H7 (cell line): ENCODE measurements at regions not wholly inside any gene's neighbourhood (a gene's known extent, or its start where the extent isn't known, plus 50 kb on each side); places are given as distances from the start of the nearest gene placed in this dataset.
A peak's percentile ranks its signal among the peaks of the same experiment; 100 is the strongest.

ENCODE experiments used
- DNase-seq: peaks from one replicate; pipeline ENCODE4 v3.0.0; 2012
- H3K27me3 ChIP-seq: 2 replicates; pipeline ENCODE4 v1.6.0; 2011; ENCODE audit warnings: mild to moderate bottlenecking, low read length; ENCODE audit not compliant: control insufficient read depth, insufficient read depth
- H3K36me3 ChIP-seq: replicated peaks from 2 replicates; pipeline ENCODE4 v1.5.1; 2011; ENCODE audit warnings: low read length; ENCODE audit not compliant: control insufficient read depth, insufficient read depth
- H3K4me3 ChIP-seq: 2 replicates; pipeline ENCODE4 v1.5.1; 2011; ENCODE audit warnings: low read depth, mild to moderate bottlenecking, control low read depth, low read length, moderate library complexity; ENCODE audit not compliant: insufficient read depth

DNA sequence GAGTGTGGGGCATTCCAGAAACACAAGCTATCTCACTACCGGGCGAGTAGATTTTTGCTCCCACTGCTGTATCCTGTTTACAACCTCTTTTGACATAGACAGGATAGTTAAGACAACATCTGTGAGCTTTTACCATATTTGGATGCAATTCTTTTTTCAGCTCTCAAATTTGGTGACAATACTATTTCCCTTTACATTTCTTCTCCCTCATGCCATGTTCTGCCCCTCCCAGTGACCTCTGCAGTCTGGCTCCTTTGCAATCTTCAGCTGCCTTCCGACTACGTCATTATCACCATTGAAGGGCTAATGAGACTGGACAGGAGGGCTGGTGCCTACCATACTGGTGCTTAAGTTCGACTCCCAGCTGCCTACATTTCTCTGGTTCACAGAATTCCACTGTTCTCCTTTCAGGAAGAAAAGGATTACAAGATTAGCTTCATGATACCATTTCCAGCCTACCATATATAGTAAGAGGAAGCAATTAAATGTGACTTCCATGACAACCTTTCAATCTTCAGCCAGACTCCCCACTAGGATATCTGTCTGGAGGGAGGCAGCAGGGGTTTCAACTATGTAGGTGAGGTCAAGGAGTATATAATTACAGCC is 251.6 kb downstream of the PHLDA1 start:
- no peak overlapping the region for H3K4me3 ChIP-seq
- no peaks in the 10 kb centered on the region for H3K27me3 ChIP-seq
- H3K36me3 ChIP-seq: no peaks in the 10 kb centered on the region
- no peak for DNase-seq

DNA sequence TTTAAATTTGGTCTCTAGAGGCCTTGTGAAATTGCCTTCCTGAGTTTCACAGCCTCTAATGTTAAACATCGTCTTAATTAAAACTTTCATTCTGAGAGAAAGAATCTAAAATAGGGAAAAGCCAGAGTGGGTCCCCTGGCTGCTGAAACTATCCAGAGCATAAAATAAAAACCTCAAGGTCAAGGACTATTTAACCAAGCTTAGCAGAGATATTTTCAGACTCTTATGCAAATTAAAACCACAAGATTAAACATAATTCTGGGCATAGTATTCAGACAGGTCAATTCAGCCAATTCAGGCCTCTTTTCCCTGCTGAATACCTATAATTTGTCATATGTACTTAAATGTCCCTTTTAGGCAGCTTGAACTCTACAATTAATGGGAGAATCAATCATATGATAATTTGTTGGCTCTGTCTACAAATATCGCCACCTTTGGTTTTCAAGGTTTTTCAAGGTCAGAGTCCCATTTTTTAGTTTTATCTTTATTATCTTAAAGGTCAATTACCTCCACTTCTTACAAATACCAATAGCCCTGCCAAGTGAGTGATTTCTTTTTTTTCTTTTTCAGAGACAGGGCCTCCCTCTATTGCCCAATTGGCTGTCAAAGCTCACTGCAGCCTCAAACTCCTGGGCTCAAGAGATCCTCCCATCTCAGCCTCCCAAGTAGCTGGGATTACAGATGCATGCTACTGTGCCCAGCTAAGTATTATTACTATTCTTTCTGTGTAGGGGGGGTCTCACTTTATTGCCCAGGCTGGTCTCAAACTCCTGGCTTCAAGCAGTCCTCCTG is 257.1 kb downstream of the PHLDA1 start:
- no peaks in the 10 kb centered on the region for H3K36me3 ChIP-seq
- no peaks in the 10 kb centered on the region for H3K27me3 ChIP-seq
- no peak overlapping the region for H3K4me3 ChIP-seq
- no peak for DNase-seq

DNA sequence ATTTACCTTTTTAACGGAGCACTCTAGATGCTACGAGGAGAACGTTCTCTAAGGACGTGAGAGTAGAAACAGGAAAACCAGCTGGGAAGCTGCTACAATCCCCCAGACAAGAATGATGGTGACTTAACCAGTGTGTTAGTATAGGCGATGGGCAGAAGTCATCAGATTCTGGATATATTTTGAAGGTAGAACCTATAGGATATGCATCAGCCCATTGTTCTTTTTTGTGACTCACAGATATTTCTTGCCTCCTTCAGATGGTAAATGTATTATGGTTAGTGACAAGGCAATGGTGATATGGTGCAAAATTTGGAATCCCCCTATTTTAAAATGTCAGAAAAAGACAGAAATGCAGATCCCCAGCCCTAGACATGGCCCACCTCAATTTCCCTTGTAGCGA is 258.2 kb downstream of the PHLDA1 start:
- no peak for DNase-seq
- Histone ChIP-seq H3K36me3 (no peaks in the 10 kb centered on the region), H3K4me3 (no peak overlapping the region), H3K27me3 (no peaks in the 10 kb centered on the region)

DNA sequence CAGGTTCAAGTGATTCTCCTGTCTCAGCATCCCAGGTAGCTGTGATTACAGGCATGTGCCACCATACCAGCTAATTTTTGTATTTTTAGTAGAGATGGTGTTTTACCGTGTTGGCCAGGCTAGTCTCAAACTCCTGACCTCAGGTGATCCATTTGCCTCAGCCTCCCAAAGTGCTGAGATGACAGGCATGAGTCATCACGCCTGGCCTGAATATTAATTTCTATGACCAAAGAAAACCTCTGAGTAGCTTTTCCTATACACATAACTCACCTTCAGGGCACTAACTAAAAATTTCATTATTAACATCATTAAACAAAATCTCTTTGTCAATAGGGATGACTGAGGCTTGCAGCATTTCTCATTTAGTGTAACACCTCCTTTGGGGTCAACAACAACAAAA is 259.6 kb upstream of the KRR1 start:
- Histone ChIP-seq H3K36me3 (no peaks in the 10 kb centered on the region), H3K4me3 (no peak overlapping the region), H3K27me3 (no peaks in the 10 kb centered on the region)
- no peak for DNase-seq

DNA sequence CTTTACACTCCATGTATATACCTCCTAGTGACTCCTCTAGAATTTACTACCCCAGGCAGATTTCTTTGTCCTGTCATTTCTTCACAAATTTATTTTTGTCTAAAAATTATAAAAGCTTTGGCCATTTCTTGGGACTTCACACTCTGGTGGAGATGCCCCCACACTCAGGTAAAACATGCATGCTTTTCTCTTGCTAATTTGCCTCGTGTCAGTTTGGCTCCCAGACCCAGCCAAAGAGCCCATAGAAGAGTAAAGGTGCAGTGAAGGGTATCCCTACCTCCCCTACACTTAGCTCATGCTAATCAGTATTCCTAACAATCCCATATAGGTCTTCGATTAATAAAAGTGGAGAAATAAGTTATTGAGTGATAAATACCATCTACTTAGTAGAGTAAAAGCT is 256.5 kb upstream of the KRR1 start:
- H3K27me3 ChIP-seq: no peaks in the 10 kb centered on the region
- DNase-seq: peak; percentile 29
- no peaks in the 10 kb centered on the region for H3K36me3 ChIP-seq
- no peak overlapping the region for H3K4me3 ChIP-seq

DNA sequence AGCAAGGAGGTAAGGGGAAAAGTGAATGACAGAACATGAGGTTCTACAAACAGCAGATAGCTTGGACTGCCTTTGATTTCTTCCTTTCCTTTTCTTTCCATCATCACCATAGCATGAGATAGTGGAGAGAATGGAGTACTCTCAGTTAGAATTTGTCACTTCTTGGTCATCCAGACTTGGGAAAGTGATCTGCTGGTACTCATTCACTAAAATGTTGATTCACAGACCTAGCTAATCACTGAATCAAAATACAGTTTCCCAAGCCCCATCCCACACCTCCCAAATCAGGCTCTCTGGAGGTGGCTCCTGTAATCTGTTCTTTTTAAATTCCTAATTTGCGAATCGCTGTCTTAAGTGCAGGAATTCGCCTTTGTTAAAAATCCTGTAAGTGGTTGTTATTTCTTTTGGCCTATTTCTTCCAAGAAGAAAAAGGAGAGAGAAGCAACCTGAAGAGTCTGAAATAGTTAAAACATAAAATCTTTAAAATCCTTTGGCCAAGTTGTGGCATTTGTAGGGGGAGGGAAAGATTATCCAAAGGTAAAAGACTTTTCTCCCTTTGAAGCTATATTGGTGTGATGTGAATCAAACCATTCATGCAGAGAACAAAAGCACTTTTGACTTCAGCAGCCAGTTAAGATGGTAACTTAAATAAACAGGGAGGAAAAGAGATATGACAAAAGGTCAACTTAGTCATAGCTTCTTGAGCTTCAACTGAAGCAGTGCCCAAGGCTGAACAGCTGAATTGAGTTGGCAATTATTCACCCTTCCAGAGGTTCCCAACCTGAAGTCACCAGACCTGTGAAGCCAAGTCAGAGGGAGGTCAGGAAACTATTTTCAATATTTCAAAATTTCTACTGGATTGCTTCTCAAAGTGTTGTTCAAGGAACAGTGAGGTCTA is 255.1 kb upstream of the KRR1 start:
- Histone ChIP-seq H3K4me3 (no peak overlapping the region), H3K36me3 (no peaks in the 10 kb centered on the region), H3K27me3 (no peaks in the 10 kb centered on the region)
- DNase-seq: no peak

DNA sequence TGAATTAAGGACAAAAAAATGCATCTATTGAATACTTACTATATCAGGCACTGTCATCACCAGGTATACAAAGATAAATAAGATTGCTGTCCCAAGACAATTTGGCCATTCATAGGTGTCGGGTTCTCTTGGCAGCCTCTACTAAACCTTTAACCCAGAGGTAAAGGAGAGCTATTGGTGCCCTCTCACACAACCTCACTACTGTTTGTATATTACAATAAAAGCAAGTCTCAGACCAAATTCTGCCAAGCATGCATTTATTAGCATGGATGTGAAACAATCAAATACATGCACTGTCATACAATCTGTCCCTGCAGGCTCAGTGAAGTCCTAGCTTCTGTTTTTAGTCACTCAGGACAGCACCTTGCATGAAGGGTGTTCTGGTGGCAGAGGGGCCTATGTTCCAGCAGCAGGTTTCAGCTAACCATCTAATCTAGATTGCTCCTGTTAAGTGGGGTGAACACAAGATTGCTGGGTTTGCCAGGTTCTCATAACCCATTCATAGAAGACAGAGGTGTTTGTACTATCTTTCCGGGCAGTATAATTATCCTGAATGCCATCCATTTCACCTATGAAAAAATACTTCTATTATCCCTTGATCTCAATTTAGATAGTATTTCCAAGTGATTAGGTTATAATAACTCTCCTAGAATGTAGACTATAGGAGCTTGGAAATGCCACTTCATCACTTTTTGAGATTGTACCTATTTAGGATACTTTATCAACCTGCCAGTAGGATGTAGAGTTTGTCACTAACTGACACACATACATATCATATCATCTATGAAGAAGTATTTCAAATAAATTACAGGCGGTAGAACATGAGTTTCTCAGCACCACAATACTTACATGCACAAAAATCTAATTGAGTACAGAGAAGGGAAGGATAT is 254.0 kb upstream of the KRR1 start:
- H3K27me3 ChIP-seq: no peaks in the 10 kb centered on the region
- no peak overlapping the region for H3K4me3 ChIP-seq
- DNase-seq: no peak
- H3K36me3 ChIP-seq: no peaks in the 10 kb centered on the region

DNA sequence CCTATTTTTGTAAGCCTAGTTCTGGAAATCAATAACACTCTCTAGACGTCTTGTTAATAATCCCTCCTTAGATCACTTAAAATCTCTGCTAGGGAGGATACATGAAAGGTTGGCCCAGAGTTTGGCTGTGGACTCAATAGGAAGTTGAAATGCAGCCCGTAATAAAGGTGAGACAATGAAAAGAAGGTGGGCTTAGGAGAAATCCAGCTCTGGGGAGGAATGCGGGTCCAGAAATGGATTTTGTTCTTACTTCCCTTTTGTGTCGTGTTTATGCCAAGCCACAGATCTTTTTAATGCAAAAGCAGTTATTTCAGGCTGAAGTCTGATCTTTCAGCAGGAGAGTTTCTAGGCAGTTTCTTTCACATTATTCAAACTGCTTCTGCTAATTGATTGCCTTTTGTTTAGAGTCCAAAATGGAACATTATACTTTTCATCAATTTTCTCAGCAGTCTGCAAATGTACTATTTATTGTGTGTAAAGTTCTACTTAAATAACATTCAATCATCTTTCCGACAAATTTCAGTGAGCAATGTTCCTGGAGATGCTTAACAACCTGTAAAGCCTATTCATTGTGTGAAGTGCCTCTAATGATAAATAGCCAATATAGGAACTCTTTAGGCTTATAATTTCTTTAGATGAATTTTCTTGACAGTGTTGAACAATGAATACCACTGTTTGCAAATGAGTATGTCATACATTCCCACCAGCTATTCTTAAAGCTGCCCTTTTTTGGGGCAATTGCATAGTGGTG is 252.9 kb upstream of the KRR1 start:
- no peaks in the 10 kb centered on the region for H3K36me3 ChIP-seq

DNA sequence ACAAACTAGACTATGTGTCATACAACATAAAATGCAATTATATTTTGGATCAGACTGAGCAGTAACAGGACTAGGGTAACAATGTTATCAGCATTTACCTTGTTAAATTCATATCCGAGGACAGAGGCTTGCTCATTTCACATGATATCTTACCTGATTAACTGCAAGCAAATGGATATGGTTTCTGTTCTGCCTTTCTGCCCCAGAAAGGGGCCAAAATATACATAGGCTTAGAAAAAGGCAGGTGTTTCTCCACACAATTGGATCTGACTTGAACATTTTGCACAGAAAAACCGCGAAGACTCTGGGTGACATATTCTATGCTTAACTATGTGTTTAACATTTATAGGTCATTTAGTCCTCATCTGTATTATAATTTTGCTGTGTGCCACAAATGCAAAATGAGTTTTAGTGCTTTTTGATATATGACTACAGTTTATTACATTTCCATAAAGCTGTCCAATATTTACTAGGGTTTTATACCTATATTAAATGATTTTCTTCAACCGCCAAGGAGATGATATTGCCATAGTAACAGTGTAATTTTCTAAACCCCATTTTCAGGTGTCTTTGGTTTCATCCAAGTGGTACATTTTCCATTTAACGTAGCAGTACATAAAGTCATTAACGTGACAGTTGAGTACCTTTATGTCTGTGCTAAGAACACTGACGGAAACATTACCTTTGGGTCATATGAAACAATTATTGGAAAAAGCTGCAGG is 249.3 kb upstream of the KRR1 start:
- DNase-seq: no peak
- H3K27me3 ChIP-seq: no peaks in the 10 kb centered on the region
- H3K36me3 ChIP-seq: no peaks in the 10 kb centered on the region
- H3K4me3 ChIP-seq: no peak overlapping the region

More for the DNA sequence above, 252.9 kb upstream of the KRR1 start:
- H3K4me3 ChIP-seq: no peak overlapping the region
- H3K27me3 ChIP-seq: no peaks in the 10 kb centered on the region
- DNase-seq: no peak

DNA sequence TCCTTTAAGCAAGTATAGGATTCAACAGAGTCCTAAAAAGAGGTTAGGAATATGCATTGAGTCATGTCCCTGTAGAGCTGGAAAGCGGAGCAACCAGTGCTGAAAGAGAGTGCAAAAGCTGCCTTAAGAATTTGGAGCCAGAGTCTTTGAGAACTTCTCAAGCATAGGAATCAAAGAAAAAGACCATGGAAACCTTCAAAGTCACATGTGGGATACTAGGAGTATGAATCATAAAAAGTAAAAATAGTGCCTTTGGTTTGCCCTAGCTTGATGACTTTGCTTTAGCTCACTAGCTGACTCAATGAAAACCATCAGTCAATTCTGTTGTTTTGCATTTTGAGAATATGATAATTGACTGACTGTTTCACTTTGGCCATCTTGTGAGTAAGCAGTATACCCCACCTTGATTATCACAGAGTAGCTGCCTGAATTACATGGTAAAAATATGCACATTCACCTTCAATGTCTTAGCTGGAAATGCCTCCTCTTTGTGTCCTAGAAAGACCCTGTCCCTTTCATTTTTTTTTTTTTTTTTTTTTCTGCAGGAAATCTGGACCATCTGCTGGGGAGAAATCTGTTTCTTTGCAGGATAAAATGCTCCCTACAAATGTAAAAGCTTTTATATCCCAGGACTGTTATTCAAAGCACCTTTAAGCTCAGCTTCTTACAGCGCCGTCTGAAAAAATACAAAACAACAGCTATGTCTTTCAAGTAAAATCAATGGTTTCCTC is 248.6 kb upstream of the KRR1 start:
- DNase-seq: no peak
- no peaks in the 10 kb centered on the region for H3K36me3 ChIP-seq
- H3K4me3 ChIP-seq: no peak overlapping the region
- H3K27me3 ChIP-seq: no peaks in the 10 kb centered on the region

DNA sequence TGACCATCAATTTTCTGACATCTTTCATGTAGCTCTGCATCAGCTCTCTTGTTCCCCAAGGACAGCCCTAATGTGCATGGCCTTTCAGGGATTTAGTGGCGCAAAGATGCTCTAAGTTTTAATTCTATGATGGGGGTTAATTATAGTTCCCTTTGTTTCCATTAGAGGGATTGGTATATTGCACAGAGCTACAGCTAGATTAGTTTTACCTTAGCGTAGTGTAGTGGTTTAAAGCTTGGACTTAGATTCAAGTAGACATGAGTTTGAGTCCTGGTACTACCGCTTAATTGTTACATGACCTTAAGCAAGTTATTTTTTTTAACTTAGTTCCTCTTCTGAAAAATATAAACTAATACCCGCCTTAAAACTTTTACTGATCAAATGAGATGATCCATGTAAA is 247.8 kb upstream of the KRR1 start:
- H3K4me3 ChIP-seq: no peak overlapping the region
- H3K27me3 ChIP-seq: no peaks in the 10 kb centered on the region
- no peak for DNase-seq
- H3K36me3 ChIP-seq: no peaks in the 10 kb centered on the region

DNA sequence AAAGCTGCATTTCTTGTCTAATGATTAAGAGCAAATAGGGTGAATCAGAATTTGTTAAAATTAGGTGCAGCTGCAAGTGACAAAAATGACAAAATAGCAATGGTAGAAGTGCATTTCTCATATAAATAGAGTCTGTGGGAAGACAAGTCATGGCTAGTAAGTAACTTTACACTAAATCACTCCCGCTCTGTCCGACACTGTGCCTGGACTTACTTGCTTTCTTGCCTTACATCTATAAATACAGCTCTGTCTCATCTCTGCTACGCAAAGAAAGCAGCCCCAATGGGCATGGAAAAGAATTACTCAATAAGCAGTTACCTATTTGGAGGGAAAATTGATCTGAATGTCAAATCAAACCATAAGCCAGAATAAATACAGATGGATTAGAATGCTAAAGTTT is 245.4 kb upstream of the KRR1 start:
- Histone ChIP-seq H3K4me3 (no peak overlapping the region), H3K27me3 (no peaks in the 10 kb centered on the region), H3K36me3 (no peaks in the 10 kb centered on the region)
- no peak for DNase-seq

DNA sequence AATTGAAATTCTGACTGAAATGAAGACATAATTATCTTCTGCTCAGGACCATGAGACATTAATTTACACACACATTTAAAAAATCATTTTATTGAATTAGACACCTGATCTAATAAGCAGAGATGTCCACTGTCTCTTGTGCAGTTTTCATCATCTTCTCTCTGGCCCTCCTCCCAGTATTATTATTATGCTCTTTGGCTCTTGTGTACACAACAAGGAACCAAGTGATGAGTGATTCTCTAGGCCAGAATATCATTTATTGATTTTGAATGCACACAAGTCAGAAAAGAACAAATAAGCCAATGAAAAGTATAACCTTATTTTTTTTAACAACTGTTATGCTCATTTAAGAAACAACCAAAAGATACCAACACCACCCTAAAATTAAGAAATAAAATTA is 244.7 kb upstream of the KRR1 start:
- Histone ChIP-seq H3K4me3 (no peak overlapping the region), H3K36me3 (no peaks in the 10 kb centered on the region), H3K27me3 (no peaks in the 10 kb centered on the region)
- DNase-seq: no peak
